T-helper 2 cell (primary cell): ENCODE measurements at regions not wholly inside any gene's neighbourhood (a gene's known extent, or its start where the extent isn't known, plus 50 kb on each side); places are given as distances from the start of the nearest gene placed in this dataset.
"Not testable (repeated sequence)": the region's sequence is repeated elsewhere in the genome, so short reads cannot be mapped to it uniquely, and the experiment has no call there.

ENCODE experiments used
- DNase-seq, 5 experiments: peaks; one replicate each; pipeline versions ENCODE4 v3.0.0 to v3.0.0-alpha.2; 2012 to 2022

GRCh38 chr1:4068076-4068475 is 168.0 kb upstream of the C1orf174 start:
- no peak for DNase-seq

- no peak for DNase-seq
Observed at GRCh38 chr1:4071653-4072052, 171.6 kb upstream of the C1orf174 start.

GRCh38 chr1:4072481-4073153 is 172.5 kb upstream of the C1orf174 start:
- no peak for DNase-seq

DNA sequence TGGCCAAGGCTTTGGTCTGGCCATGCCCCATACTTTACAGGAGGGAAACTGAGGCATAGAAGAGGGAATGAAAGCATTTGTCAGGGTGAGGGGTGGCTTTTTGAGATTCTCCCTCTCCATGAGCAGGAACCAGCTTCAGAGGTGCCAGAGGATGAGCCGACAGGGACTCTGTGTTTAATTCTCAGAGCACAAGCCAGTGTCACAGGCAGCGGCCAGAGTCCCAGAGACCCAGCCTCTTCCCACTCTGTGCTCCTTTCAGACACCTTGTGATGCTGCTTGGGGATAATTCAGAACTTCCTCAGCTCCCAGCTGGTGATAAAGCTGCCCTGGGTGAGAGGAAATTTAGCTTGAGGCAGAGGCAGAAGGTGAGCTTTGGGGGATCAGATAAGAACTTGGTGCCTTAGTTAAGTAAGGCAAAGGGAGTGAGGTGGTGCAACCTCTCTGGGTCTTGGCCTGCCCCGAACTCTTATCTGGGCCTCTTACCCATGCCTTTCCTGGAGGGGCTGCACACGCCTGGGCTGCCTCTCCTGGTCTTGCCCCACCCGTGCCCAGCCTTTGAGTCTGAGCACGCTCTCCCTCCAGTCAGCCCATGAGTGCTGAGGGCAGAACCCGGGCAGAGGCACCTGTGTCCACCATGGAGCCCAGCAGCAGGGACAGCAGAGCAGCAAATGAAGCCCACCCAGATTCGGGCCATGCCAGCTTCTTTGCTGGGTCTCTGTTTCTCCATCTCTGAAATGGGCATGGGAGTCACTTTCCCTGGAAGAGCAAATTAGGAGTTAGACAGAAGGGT is 175.6 kb upstream of the C1orf174 start:
- no peak for DNase-seq

- DNase-seq, result no peak
Observed at GRCh38 chr1:4076346-4076745, 176.3 kb upstream of the C1orf174 start.

DNA sequence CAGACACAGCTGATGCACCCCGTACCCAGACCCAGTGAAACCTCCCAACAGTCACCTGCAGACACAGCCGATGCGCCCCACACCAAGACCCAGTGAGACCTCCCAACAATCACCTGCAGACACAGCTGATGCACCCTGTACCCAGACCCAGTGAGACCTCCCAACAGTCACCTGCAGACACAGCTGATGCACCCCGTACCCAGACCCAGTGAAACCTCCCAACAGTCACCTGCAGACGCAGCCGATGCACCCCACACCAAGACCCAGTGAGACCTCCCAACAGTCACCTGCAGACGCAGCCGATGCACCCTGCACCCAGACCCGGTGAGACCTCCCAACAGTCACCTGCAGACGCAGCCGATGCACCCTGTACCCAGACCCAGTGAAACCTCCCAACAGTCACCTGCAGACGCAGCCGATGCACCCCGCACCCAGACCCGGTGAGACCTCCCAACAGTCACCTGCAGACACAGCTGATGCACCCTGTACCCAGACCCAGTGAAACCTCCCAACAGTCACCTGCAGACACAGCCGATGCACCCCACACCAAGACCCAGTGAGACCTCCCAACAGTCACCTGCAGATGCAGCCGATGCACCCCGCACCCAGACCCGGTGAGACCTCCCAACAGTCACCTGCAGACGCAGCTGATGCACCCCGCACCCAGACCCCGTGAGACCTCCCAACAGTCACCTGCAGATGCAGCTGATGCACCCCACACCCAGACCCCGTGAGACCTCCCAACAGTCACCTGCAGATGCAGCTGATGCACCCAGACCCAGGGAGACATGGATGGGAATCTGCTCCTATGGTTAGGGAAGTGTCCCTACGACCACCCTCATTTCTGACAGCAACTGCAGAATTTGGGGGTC is 178.3 kb upstream of the C1orf174 start:
- not testable (repeated sequence) for DNase-seq

DNA sequence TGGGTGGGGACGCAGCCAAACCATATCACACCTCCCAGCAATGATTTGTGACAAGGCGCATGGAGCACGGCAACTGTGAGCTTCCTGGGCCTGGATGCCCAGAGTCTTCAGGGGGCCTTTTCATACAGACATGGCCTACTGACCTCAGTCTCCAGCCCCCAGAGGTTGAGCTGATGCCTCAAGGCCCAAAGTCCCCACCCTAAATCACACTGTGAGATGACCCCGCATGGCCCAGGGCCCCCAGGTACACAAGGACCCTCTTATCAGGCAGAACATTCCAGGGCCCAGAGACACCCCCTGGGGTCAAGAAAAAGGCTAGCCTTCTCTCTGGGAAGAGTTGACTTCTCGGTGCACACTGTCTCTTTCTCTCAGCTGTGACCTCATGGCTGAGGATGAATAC is 179.7 kb upstream of the C1orf174 start:
- no peak for DNase-seq

DNA sequence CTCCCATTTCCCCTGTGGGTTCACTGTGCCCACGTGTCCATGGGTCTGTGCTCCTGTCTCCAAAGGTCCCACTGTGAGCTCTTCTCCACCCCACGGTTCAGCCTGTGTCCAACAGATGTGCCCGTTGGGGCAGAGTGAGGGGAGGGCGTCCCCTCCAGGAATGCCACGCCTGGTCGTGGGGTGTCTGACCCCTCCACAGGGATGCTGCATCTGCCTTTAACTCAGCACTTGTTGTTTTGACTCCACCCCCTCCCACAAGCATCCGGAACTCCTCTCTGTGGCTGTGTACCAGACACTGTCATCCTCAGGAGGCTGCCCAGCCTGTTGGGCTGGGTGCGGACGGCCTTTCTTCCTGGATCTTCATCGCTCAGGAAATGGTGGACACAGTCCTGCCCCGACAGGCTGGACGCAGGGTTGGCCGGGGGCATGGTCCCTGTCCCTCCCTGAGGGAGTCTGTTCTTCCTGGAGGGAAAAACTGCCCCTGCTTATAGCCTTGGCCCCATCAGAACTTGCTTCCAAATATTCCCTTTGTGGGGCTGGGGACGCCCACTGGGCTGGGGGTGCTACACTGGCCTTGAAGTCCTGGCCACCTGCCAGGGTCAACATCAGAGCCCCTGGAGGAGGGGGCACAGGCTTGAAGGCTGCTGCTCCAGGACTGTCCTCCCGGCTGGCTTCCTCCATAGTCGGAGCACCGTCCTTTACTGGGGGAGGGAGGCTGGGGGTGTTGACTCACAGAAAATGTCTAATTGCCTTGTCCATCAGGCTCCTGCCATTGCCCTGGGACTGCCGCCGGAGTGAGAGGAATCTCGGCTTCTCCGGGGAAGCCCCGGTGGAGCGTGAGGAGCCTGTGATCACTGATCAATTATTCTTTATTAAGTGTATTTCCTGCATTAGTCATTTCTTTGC is 182.0 kb upstream of the C1orf174 start:
- no peak for DNase-seq

- DNase-seq, result no peak
Observed at GRCh38 chr1:4083231-4084047, 183.4 kb upstream of the C1orf174 start.

- DNase-seq, result no peak
Observed at GRCh38 chr1:4084048-4084431, 184.0 kb upstream of the C1orf174 start.

DNA sequence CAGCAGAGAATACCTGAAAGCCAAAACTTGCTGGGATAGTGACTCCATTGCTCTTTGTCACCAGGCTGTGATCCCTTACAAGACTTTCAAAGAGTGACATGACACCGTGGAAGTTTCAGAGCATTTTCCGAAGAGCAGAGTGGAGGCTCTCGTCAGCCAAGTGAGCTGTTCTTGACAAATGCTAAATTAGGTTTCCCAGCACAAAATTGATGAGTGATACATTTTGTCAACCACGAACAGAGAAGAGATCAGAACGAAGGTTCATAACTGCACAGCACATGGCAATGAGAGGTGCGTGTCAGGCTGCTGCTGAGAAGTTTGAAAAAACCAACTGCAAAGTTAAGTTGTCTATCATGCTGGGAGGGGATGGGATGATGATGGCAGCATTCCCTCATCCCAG is 184.4 kb upstream of the C1orf174 start:
- no peak for DNase-seq

GRCh38 chr1:4084896-4085295 is 184.8 kb upstream of the C1orf174 start:
- DNase-seq, result no peak

GRCh38 chr1:4085546-4085945 is 185.5 kb upstream of the C1orf174 start:
- no peak for DNase-seq

DNA sequence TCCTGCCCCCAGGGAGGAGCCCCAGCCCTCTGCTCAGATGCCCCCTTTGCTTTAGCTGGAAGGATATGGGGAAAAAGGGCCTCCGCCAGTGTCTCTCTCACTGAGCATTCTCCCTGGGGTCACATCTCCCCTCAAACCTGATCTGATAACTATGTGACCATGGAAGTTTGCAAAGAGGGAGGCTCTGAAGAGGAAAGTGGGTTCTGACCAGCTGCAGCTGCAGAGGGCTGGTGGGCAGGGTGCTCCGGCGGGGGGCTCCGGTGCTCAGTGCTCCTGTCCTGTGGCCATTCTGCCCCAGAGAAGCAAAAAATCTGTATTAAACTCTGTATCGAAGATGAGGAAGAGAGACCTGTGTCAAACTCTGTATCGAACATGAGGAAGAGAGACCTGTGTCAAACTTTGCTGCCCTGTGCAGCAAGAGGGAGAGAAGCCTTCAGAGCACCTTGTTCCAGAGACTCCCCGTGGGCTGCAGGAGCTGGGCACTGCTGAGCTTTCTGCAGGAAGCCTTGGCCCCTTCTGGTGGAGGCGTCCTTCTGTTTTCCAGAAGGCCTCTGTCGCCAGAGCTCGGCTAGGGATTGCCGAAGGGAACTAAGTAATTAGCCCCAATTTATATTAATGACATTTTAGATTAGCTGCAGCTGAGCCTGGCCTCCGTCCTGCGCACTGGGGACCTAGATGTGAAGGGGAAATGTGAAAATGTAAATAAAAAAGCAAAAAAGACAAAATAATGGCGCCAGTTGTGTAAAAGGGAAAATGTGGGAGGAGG is 186.2 kb upstream of the C1orf174 start:
- no peak for DNase-seq

- DNase-seq, result no peak
Observed at GRCh38 chr1:4086921-4087320, 186.8 kb upstream of the C1orf174 start.

DNA sequence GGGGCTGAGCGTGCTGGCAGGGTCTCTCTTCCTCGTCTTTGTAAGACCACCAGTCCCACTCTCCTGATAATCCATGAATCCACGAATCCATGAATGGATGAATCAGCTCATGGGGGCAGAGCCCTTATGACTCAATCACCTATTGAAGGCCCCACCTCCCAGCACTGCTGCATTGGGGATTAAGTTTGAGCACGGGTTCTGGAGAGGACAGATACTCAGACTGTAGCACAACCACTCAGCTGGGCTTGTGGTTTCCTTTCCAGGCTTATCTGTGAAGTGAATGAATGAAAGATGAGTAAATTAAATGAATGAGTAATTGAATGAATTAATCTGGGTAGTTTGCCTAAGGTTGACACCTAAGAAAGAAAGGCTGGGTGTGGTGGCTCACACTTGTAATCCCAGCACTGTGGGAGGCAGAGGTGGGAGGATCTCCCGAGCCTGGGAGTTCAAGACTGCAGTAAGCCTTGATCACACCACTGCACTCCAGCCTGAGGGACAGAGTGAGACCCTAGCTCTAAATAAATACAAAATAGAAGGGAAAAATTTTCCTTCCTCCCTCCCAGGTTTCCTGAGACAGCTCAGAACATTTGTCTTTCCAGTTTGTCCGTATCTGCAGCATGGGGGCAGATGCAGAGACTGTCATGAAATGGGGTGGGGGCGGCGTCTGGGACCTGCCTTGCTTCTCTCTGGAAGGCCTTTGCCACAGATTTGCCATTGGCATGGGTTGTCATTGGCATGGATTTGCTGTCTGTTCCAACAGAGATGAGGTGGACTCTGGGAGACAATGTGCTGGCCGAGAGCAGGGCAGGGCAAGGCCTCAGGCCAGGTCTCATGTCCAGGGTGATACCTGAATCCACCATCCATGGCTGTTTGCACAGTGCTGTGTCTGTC is 187.7 kb upstream of the C1orf174 start:
- DNase-seq, result no peak

- no peak for DNase-seq
Observed at GRCh38 chr1:4088676-4089075, 188.6 kb upstream of the C1orf174 start.

DNA sequence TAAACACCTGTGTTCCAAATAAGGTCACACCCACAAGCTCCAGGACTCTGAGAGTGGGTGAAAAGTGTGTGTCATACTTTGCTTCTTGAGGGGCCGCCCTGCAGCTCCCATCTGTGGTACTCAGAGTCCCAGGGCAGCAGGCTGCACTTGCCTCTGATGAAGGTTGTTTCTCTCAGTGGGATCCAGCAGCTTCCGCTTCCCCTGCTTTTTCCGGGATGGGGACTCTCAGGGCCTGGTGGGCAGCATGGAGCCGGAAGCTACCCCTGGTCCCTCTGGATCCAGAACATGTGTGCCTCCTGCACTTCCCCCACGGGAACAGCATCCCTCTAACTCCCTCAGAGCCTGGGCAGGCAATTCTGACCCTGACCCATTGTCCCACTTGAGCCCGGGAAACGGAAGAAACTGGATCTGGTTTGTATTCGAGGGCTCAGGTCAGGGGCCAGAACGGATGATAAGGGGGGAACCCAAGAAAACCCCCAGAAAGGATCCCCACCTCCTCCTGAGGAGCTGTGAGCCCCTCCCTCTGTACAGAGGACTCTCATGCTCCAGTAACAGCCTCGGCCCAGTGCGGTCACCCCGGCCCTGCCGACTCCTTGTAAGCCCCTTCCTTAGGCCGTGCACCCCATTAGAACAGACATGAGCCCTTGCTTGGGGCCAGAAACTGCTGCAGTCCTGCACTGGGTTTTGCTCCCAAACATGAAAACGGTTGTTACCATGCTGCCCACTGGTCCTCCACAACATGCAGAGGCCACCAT is 189.5 kb upstream of the C1orf174 start:
- DNase-seq, result no peak

DNA sequence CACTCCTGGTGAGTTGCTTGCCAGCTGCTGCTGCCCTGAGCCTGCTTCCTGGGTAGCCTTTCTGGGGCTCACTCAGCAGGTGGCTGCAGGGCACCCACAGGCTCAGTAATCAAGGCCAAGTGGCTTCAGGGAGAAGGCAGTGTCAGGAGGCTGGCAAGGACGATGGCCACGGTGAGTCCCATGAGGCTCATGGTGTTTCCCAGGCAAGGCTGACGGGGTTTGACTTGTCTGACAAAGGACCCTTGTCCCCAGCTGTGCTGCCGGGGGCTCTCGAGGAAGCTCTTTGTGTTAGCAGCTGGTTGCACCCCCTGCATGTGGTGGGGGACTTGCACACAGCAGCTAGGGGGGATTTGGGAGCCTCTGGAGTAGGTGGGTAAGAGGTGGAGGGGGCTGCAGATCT is 190.5 kb upstream of the C1orf174 start:
- no peak for DNase-seq
